ENCODE measurements at regions not wholly inside any gene's neighbourhood (a gene's known extent, or its start where the extent isn't known, plus 50 kb on each side); places are given as distances from the start of the nearest gene placed in this dataset.
"Not testable (repeated sequence)": the region's sequence is repeated elsewhere in the genome, so short reads cannot be mapped to it uniquely, and the experiment has no call there.

GRCh38 chr1:120641014-120641302, 82.8 kb upstream of the NBPF26 start:
- H3K79me2 ChIP-seq (ENCODE audit: control insufficient read depth, insufficient read depth, low read length); H3K4me1 ChIP-seq (ENCODE audit: control insufficient read depth, extremely low read depth, insufficient read depth, low read length); FAIRE-seq; H2AFZ ChIP-seq (ENCODE audit: control insufficient read depth, low read length); H3K36me3 ChIP-seq (ENCODE audit: control insufficient read depth in 2 of 2, extremely low read depth in 1 of 2, insufficient read depth in 2 of 2, low read length in 2 of 2); dilution Hi-C loops (cut with MboI; ENCODE audit: extremely low pct_ligation_motif_present, low sequenced_read_pairs); H3K27ac ChIP-seq (ENCODE audit: control insufficient read depth, insufficient read depth, low read length); H3K4me3 ChIP-seq (ENCODE audit: control insufficient read depth in 2 of 3, extremely low read depth in 1 of 3, insufficient read depth in 2 of 3, low read depth in 1 of 3, low read length in 3 of 3); H3K27me3 ChIP-seq (ENCODE audit: control insufficient read depth, extremely low read depth, insufficient read depth, low read length); H3K9me3 ChIP-seq (ENCODE audit: control insufficient read depth, low read depth, low read length); H3K9me1 ChIP-seq (ENCODE audit: control insufficient read depth, extremely low read depth, insufficient read depth, low read length); H3K9ac ChIP-seq (ENCODE audit: control insufficient read depth, extremely low read depth, insufficient read depth, low read length); H3K4me2 ChIP-seq (ENCODE audit: control insufficient read depth, extremely low read depth, insufficient read depth, low read depth, low read length); DNase-seq (ENCODE audit: low read depth, low spot score); H4K20me1 ChIP-seq (ENCODE audit: control insufficient read depth, extremely low read depth, insufficient read depth, low read length): not testable (repeated sequence)

- H3K4me1 ChIP-seq (ENCODE audit: control insufficient read depth, extremely low read depth, insufficient read depth, low read length); H3K27me3 ChIP-seq (ENCODE audit: control insufficient read depth, extremely low read depth, insufficient read depth, low read length); DNase-seq (ENCODE audit: low read depth, low spot score); H2AFZ ChIP-seq (ENCODE audit: control insufficient read depth, low read length); H3K9me3 ChIP-seq (ENCODE audit: control insufficient read depth, low read depth, low read length); H3K27ac ChIP-seq (ENCODE audit: control insufficient read depth, insufficient read depth, low read length); H3K9ac ChIP-seq (ENCODE audit: control insufficient read depth, extremely low read depth, insufficient read depth, low read length); H3K9me1 ChIP-seq (ENCODE audit: control insufficient read depth, extremely low read depth, insufficient read depth, low read length); dilution Hi-C loops (cut with MboI; ENCODE audit: extremely low pct_ligation_motif_present, low sequenced_read_pairs); FAIRE-seq; H4K20me1 ChIP-seq (ENCODE audit: control insufficient read depth, extremely low read depth, insufficient read depth, low read length); H3K4me3 ChIP-seq (ENCODE audit: control insufficient read depth in 2 of 3, extremely low read depth in 1 of 3, insufficient read depth in 2 of 3, low read depth in 1 of 3, low read length in 3 of 3); H3K4me2 ChIP-seq (ENCODE audit: control insufficient read depth, extremely low read depth, insufficient read depth, low read depth, low read length); H3K79me2 ChIP-seq (ENCODE audit: control insufficient read depth, insufficient read depth, low read length); H3K36me3 ChIP-seq (ENCODE audit: control insufficient read depth in 2 of 2, extremely low read depth in 1 of 2, insufficient read depth in 2 of 2, low read length in 2 of 2): not testable (repeated sequence)
Measured at GRCh38 chr1:120647182-120647581, 76.6 kb upstream of the NBPF26 start.

- H3K4me2 ChIP-seq (ENCODE audit: control insufficient read depth, extremely low read depth, insufficient read depth, low read depth, low read length); H3K9me1 ChIP-seq (ENCODE audit: control insufficient read depth, extremely low read depth, insufficient read depth, low read length); H3K9me3 ChIP-seq (ENCODE audit: control insufficient read depth, low read depth, low read length); H3K4me3 ChIP-seq (ENCODE audit: control insufficient read depth in 2 of 3, extremely low read depth in 1 of 3, insufficient read depth in 2 of 3, low read depth in 1 of 3, low read length in 3 of 3); H4K20me1 ChIP-seq (ENCODE audit: control insufficient read depth, extremely low read depth, insufficient read depth, low read length); H3K36me3 ChIP-seq (ENCODE audit: control insufficient read depth in 2 of 2, extremely low read depth in 1 of 2, insufficient read depth in 2 of 2, low read length in 2 of 2); FAIRE-seq; H2AFZ ChIP-seq (ENCODE audit: control insufficient read depth, low read length); H3K9ac ChIP-seq (ENCODE audit: control insufficient read depth, extremely low read depth, insufficient read depth, low read length); H3K27me3 ChIP-seq (ENCODE audit: control insufficient read depth, extremely low read depth, insufficient read depth, low read length); dilution Hi-C loops (cut with MboI; ENCODE audit: extremely low pct_ligation_motif_present, low sequenced_read_pairs); H3K4me1 ChIP-seq (ENCODE audit: control insufficient read depth, extremely low read depth, insufficient read depth, low read length); H3K27ac ChIP-seq (ENCODE audit: control insufficient read depth, insufficient read depth, low read length); H3K79me2 ChIP-seq (ENCODE audit: control insufficient read depth, insufficient read depth, low read length); DNase-seq (ENCODE audit: low read depth, low spot score): not testable (repeated sequence)
Measured at GRCh38 chr1:120648915-120649623, 74.7 kb upstream of the NBPF26 start.

GRCh38 chr1:120649730-120650129, 74.0 kb upstream of the NBPF26 start:
- H3K4me3 ChIP-seq (ENCODE audit: control insufficient read depth in 2 of 3, extremely low read depth in 1 of 3, insufficient read depth in 2 of 3, low read depth in 1 of 3, low read length in 3 of 3); DNase-seq (ENCODE audit: low read depth, low spot score); FAIRE-seq; H3K4me2 ChIP-seq (ENCODE audit: control insufficient read depth, extremely low read depth, insufficient read depth, low read depth, low read length); H2AFZ ChIP-seq (ENCODE audit: control insufficient read depth, low read length); H3K36me3 ChIP-seq (ENCODE audit: control insufficient read depth in 2 of 2, extremely low read depth in 1 of 2, insufficient read depth in 2 of 2, low read length in 2 of 2); H4K20me1 ChIP-seq (ENCODE audit: control insufficient read depth, extremely low read depth, insufficient read depth, low read length); H3K9me3 ChIP-seq (ENCODE audit: control insufficient read depth, low read depth, low read length); H3K9me1 ChIP-seq (ENCODE audit: control insufficient read depth, extremely low read depth, insufficient read depth, low read length); H3K79me2 ChIP-seq (ENCODE audit: control insufficient read depth, insufficient read depth, low read length); dilution Hi-C loops (cut with MboI; ENCODE audit: extremely low pct_ligation_motif_present, low sequenced_read_pairs); H3K27me3 ChIP-seq (ENCODE audit: control insufficient read depth, extremely low read depth, insufficient read depth, low read length); H3K9ac ChIP-seq (ENCODE audit: control insufficient read depth, extremely low read depth, insufficient read depth, low read length); H3K4me1 ChIP-seq (ENCODE audit: control insufficient read depth, extremely low read depth, insufficient read depth, low read length); H3K27ac ChIP-seq (ENCODE audit: control insufficient read depth, insufficient read depth, low read length): not testable (repeated sequence)

GRCh38 chr1:120654114-120654513, 69.6 kb upstream of the NBPF26 start:
- H3K4me2 ChIP-seq (ENCODE audit: control insufficient read depth, extremely low read depth, insufficient read depth, low read depth, low read length); H3K79me2 ChIP-seq (ENCODE audit: control insufficient read depth, insufficient read depth, low read length); H3K36me3 ChIP-seq (ENCODE audit: control insufficient read depth in 2 of 2, extremely low read depth in 1 of 2, insufficient read depth in 2 of 2, low read length in 2 of 2); H3K4me3 ChIP-seq (ENCODE audit: control insufficient read depth in 2 of 3, extremely low read depth in 1 of 3, insufficient read depth in 2 of 3, low read depth in 1 of 3, low read length in 3 of 3); H3K9me1 ChIP-seq (ENCODE audit: control insufficient read depth, extremely low read depth, insufficient read depth, low read length); H4K20me1 ChIP-seq (ENCODE audit: control insufficient read depth, extremely low read depth, insufficient read depth, low read length); DNase-seq (ENCODE audit: low read depth, low spot score); H2AFZ ChIP-seq (ENCODE audit: control insufficient read depth, low read length); H3K9me3 ChIP-seq (ENCODE audit: control insufficient read depth, low read depth, low read length); H3K9ac ChIP-seq (ENCODE audit: control insufficient read depth, extremely low read depth, insufficient read depth, low read length); dilution Hi-C loops (cut with MboI; ENCODE audit: extremely low pct_ligation_motif_present, low sequenced_read_pairs); H3K27me3 ChIP-seq (ENCODE audit: control insufficient read depth, extremely low read depth, insufficient read depth, low read length); FAIRE-seq; H3K27ac ChIP-seq (ENCODE audit: control insufficient read depth, insufficient read depth, low read length); H3K4me1 ChIP-seq (ENCODE audit: control insufficient read depth, extremely low read depth, insufficient read depth, low read length): not testable (repeated sequence)
